DND-41 (cell line): ENCODE measurements at regions not wholly inside any gene's neighbourhood (a gene's known extent, or its start where the extent isn't known, plus 50 kb on each side); places are given as distances from the start of the nearest gene placed in this dataset.

ENCODE experiments used
- EZH2 ChIP-seq: IDR thresholded peaks from 3 replicates; pipeline ENCODE4 v1.6.1; 2012; ENCODE audit warnings: borderline replicate concordance, low read depth, mild to moderate bottlenecking, moderate library complexity, low read length, inconsistent platforms; ENCODE audit not compliant: severe bottlenecking
- TF ChIP-seq, protein P1 (sequence below): IDR thresholded peaks from 2 replicates; pipeline ENCODE4 v1.5.1; 2012; ENCODE audit warnings: borderline replicate concordance, low read length, moderate library complexity, mild to moderate bottlenecking; ENCODE audit not compliant: poor library complexity, severe bottlenecking; ENCODE audit errors: extremely low read depth

DNA sequence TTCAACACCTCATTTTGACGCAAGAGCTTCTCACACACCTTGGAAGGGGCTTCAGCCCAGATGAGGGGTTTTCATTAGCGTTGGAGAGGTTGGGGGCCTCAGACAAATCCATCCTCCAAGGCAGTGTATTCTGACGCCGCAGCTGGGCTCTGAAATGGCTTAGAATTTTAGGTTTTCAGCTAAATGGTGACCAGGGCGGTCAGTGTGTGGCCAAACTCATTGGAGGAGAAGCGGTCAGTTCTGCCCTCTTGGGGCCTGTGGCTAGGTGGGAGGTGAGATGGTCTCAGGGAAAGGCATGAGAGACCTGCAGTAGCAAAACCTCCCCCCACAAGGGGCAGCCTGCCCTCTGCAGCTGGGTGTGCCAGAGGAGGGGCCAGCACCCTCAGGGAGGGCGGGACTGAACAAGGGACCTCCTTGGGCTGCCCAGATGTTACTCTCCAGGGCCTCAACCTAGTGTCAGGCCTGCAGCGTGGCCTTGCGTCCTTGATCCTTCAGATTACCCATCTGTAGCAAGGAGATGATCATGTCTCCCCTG is 155.8 kb downstream of the URI1 start:
- TF ChIP-seq, protein P1, sequence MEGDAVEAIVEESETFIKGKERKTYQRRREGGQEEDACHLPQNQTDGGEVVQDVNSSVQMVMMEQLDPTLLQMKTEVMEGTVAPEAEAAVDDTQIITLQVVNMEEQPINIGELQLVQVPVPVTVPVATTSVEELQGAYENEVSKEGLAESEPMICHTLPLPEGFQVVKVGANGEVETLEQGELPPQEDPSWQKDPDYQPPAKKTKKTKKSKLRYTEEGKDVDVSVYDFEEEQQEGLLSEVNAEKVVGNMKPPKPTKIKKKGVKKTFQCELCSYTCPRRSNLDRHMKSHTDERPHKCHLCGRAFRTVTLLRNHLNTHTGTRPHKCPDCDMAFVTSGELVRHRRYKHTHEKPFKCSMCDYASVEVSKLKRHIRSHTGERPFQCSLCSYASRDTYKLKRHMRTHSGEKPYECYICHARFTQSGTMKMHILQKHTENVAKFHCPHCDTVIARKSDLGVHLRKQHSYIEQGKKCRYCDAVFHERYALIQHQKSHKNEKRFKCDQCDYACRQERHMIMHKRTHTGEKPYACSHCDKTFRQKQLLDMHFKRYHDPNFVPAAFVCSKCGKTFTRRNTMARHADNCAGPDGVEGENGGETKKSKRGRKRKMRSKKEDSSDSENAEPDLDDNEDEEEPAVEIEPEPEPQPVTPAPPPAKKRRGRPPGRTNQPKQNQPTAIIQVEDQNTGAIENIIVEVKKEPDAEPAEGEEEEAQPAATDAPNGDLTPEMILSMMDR: no peak
- TF ChIP-seq EZH2: no peak
